Mammary epithelial cell (primary cell): ENCODE measurements at regions not wholly inside any gene's neighbourhood (a gene's known extent, or its start where the extent isn't known, plus 50 kb on each side); places are given as distances from the start of the nearest gene placed in this dataset.

ENCODE experiments used
- EZH2 ChIP-seq: IDR thresholded peaks from 2 replicates; pipeline ENCODE4 v1.6.1; 2012; ENCODE audit warnings: low read length, inconsistent platforms, borderline replicate concordance
- TF ChIP-seq, protein P1 (sequence below), 2 donors: IDR thresholded peaks in 1 of 2; conservative IDR thresholded peaks in 1 of 2; 2 replicates each; pipeline ENCODE4 v1.5.1; 2011 to 2012; ENCODE audit warnings: inconsistent platforms in 2 of 2, low read length in 2 of 2, mild to moderate bottlenecking in 2 of 2, control low read depth in 1 of 2, low read depth in 1 of 2; ENCODE audit not compliant: insufficient read depth in 1 of 2; ENCODE audit errors: extremely low read depth in 1 of 2

- TF ChIP-seq, protein P1, sequence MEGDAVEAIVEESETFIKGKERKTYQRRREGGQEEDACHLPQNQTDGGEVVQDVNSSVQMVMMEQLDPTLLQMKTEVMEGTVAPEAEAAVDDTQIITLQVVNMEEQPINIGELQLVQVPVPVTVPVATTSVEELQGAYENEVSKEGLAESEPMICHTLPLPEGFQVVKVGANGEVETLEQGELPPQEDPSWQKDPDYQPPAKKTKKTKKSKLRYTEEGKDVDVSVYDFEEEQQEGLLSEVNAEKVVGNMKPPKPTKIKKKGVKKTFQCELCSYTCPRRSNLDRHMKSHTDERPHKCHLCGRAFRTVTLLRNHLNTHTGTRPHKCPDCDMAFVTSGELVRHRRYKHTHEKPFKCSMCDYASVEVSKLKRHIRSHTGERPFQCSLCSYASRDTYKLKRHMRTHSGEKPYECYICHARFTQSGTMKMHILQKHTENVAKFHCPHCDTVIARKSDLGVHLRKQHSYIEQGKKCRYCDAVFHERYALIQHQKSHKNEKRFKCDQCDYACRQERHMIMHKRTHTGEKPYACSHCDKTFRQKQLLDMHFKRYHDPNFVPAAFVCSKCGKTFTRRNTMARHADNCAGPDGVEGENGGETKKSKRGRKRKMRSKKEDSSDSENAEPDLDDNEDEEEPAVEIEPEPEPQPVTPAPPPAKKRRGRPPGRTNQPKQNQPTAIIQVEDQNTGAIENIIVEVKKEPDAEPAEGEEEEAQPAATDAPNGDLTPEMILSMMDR (conservative IDR thresholded peaks at IDR 0.05 in 1 of 2, IDR thresholded peaks at IDR 0.05 in 1 of 2; ENCODE audit: extremely low read depth in 1 of 2, insufficient read depth in 1 of 2, low read depth in 1 of 2, low read length in 2 of 2) = no peak
- TF ChIP-seq EZH2 = no peak
Measured at GRCh38 chr4:126825083-126825482, 807.7 kb upstream of the INTU start.
